Prostate gland (tissue), 2 donors: ENCODE measurements at regions not wholly inside any gene's neighbourhood (a gene's known extent, or its start where the extent isn't known, plus 50 kb on each side); places are given as distances from the start of the nearest gene placed in this dataset.
"Not testable (repeated sequence)": the region's sequence is repeated elsewhere in the genome, so short reads cannot be mapped to it uniquely, and the experiment has no call there.

Source experiments
- DNase-seq: peaks from one replicate; pipeline ENCODE4 v3.0.0-alpha.2; 2019; ENCODE audit warnings: low spot score
- H3K27ac ChIP-seq, 2 donors: fragments of 200-600 bp; sonication (generic); 2 replicates each; pipeline ENCODE4 v1.5.1; 2017 to 2019
- H3K27me3 ChIP-seq: fragments of 200-600 bp; sonication (generic); replicated peaks from 2 replicates; pipeline ENCODE4 v1.5.1; 2019; ENCODE audit not compliant: insufficient read depth
- H3K36me3 ChIP-seq, 2 donors: fragments of 200-600 bp; sonication (generic); 1 replicate in 1 of 2; 2 replicates in 1 of 2; pipeline versions ENCODE4 v1.5.1 to v1.8.1; 2017 to 2019
- H3K4me1 ChIP-seq: fragments of 200-600 bp; sonication (generic); replicated peaks from 2 replicates; pipeline ENCODE4 v1.5.1; 2019
- H3K4me3 ChIP-seq, 2 donors: fragments of 200-600 bp; sonication (generic); 2 replicates each; pipeline ENCODE4 v1.5.1; 2017 to 2019
- H3K9me3 ChIP-seq: fragments of 200-600 bp; sonication (generic); 2 replicates; pipeline ENCODE4 v1.5.1; 2017
- POLR2A ChIP-seq: fragments of 450-650 bp; IDR thresholded peaks from one replicate; pipeline ENCODE4 v1.6.1; 2016; ENCODE audit warnings: antibody characterized with exemption, mild to moderate bottlenecking
- POLR2AphosphoS5 ChIP-seq: sonication (generic); formaldehyde crosslinking; IDR thresholded peaks from one replicate; pipeline ENCODE4 v1.6.1; 2017; ENCODE audit warnings: antibody characterized with exemption
- WGBS: methylation state at CpG from one replicate; pipeline ENCODE4 v1.1.5; 2018; 5-methylcytosine and 5-hydroxymethylcytosine counted together
- intact Hi-C: fragments of 100-400 bp; cut with DNase I; formaldehyde crosslinking; loops from one replicate; pipeline ENCODE4 v1.14.2; 2022
- TF ChIP-seq, protein P1 (sequence below), 4 experiments: fragments of 200-600 bp in 2 of 4; fragments of 450-650 bp in 2 of 4; sonication (generic) in 2 of 4; IDR thresholded peaks; 1 replicate in 3 of 4; 2 replicates in 1 of 4; pipeline ENCODE4 v1.5.1; 2016 to 2019; ENCODE audit warnings: antibody characterized with exemption in 4 of 4, mild to moderate bottlenecking in 2 of 4, moderate library complexity in 2 of 4

DNA sequence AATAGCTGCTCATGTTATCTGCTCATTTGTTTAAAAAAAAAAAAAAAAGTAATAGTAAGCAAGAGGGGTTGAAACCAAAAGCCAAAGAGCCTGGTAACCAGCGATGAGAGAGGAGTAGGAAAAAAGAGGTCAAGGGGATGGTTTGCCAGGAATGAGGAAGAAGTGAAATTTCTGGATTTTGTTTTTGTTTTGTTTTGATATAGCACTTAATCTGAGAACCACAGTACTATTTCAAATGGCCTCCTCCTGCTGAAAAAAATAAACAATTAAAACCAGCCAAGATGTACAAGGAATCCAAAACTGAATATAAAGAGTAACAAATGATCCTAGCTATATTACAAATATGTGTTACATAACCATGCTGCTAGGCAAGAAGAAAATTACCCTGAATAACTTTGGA lies 213.1 kb downstream of the FGFR2 start:
- DNase-seq = no peak
- no peak for TF ChIP-seq POLR2A
- TF ChIP-seq POLR2AphosphoS5 = no peak
- TF ChIP-seq, protein P1, sequence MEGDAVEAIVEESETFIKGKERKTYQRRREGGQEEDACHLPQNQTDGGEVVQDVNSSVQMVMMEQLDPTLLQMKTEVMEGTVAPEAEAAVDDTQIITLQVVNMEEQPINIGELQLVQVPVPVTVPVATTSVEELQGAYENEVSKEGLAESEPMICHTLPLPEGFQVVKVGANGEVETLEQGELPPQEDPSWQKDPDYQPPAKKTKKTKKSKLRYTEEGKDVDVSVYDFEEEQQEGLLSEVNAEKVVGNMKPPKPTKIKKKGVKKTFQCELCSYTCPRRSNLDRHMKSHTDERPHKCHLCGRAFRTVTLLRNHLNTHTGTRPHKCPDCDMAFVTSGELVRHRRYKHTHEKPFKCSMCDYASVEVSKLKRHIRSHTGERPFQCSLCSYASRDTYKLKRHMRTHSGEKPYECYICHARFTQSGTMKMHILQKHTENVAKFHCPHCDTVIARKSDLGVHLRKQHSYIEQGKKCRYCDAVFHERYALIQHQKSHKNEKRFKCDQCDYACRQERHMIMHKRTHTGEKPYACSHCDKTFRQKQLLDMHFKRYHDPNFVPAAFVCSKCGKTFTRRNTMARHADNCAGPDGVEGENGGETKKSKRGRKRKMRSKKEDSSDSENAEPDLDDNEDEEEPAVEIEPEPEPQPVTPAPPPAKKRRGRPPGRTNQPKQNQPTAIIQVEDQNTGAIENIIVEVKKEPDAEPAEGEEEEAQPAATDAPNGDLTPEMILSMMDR (IDR thresholded peaks at IDR 0.05) = no peak
- intact Hi-C loops = no loop called here

DNA sequence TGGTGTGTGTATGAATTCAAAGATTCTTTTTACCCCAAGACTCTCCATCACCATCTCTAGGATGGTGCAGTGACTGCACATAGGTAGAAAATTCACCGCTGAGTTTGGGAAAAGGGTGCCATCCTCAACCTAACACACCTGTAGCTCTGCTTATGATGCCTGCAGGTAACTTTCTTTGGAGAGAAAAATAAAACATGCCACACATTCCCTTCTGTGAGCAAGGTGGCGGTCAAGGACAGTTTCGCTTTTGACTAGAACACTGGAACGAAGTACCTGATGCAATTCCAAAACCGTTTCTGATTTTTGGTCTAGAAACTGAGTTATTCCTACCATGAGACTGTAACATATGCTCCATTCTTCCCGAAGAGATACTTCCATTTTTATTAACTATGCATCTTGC lies 205.6 kb downstream of the FGFR2 start:
- intact Hi-C loops = no loop called here
- no peaks in the 10 kb centered on the region for H3K9me3 ChIP-seq
- H3K27ac ChIP-seq = no peak overlapping the region
- DNase-seq = no peak
- WGBS = 66% methylated on average over 6 of the region's 6 CpGs
- no peaks in the 10 kb centered on the region for H3K4me1 ChIP-seq
- no peaks in the 10 kb centered on the region for H3K27me3 ChIP-seq
- no peak overlapping the region for H3K4me3 ChIP-seq
- H3K36me3 ChIP-seq = no peaks in the 10 kb centered on the region
- TF ChIP-seq POLR2A (no peak), POLR2AphosphoS5 (no peak)
- TF ChIP-seq, protein P1 (IDR thresholded peaks at IDR 0.05) = peak in 1 of 4 experiments; percentile 16

More for the DNA sequence above, 213.1 kb downstream of the FGFR2 start:
- WGBS = 85% methylated on average over 1 of the region's 1 CpG
- Histone ChIP-seq H3K27me3 (no peaks in the 10 kb centered on the region), H3K4me1 (no peaks in the 10 kb centered on the region), H3K36me3 (no peaks in the 10 kb centered on the region), H3K4me3 (no peak overlapping the region), H3K9me3 (no peaks in the 10 kb centered on the region), H3K27ac (no peak overlapping the region)

DNA sequence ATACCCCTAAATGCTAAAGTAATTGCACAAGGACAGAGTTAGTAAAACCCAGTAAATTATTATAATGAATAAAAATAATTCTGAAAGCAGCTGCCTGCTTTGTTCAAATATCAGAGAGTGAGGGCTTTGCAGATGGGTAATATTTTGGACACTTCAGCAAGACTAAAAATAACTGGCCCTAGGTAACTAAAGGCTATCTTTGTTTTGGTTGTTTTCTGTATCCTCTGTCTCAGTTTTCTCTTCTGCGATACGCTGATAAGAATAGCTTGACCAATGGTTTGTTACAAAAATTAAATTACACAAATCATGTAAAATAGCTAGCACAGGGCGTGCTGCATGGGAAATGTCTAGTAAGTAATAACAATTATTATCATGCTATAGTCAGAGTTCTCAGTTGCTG lies 204.7 kb downstream of the FGFR2 start:
- H3K27me3 ChIP-seq = no peaks in the 10 kb centered on the region
- TF ChIP-seq, protein P1 (IDR thresholded peaks at IDR 0.05) = no peak
- TF ChIP-seq POLR2AphosphoS5 = no peak
- no peak for TF ChIP-seq POLR2A
- H3K4me1 ChIP-seq = no peaks in the 10 kb centered on the region
- no peak overlapping the region for H3K27ac ChIP-seq
- no peak for DNase-seq
- intact Hi-C loops = no loop called here
- 81% methylated on average over 3 of the region's 3 CpGs for WGBS
- no peaks in the 10 kb centered on the region for H3K9me3 ChIP-seq
- H3K4me3 ChIP-seq = no peak overlapping the region
- H3K36me3 ChIP-seq = no peaks in the 10 kb centered on the region

DNA sequence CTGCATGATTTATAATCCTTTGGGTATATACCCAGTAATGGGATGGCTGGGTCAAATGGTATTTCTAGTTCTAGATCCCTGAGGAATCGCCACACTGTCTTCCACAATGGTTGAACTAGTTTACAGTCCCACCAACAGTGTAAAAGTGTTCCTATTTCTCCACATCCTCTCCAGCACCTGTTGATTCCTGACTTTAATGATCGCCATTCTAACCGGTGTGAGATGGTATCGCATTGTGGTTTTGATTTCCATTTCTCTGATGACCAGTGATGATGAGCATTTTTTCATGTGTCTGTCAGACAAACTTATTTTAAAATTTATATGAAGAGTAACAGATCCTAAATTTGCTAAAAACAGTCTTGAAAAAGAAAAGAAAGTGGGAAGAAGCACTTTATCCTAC lies 197.7 kb downstream of the FGFR2 start:
- H3K9me3 ChIP-seq, H3K36me3 ChIP-seq, intact Hi-C loops, H3K4me3 ChIP-seq, H3K4me1 ChIP-seq, H3K27ac ChIP-seq, DNase-seq, H3K27me3 ChIP-seq: not testable (repeated sequence)
- WGBS = 97% methylated on average over 4 of the region's 4 CpGs

DNA sequence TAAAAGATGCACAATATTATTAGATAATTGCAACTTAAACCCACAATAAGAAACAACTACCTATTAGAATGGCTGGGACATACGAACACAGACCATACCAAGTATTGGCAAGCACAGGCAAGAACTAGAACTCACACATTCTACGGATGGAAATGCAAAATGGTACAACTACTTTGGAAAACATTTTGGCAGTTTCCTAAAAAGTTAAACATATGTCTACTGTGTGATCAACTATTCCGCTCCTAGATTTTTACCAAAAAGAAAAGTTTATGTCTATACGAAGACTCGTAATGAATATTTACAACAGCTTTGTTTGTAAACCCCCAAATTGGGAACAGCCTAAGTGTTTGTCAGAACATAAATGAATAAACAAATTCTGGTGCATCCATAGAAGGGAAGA lies 194.7 kb downstream of the FGFR2 start:
- Histone ChIP-seq H3K27me3 (no peaks in the 10 kb centered on the region), H3K27ac (no peak overlapping the region), H3K36me3 (no peaks in the 10 kb centered on the region), H3K4me1 (no peaks in the 10 kb centered on the region), H3K9me3 (no peaks in the 10 kb centered on the region), H3K4me3 (no peak overlapping the region)
- 95% methylated on average over 5 of the region's 5 CpGs for WGBS
- no peak for DNase-seq
- intact Hi-C loops = no loop called here
- TF ChIP-seq, protein P1 (IDR thresholded peaks at IDR 0.05) = no peak
- no peak for TF ChIP-seq POLR2A
- TF ChIP-seq POLR2AphosphoS5 = no peak
